Fibroblast of lung (primary cell): ENCODE measurements at regions not wholly inside any gene's neighbourhood (a gene's known extent, or its start where the extent isn't known, plus 50 kb on each side); places are given as distances from the start of the nearest gene placed in this dataset.

Experiments
- DNase-seq, 2 donors: peaks; one replicate each; pipeline versions ENCODE4 v3.0.0 to v3.0.0-alpha.2; 2010; ENCODE audit warnings: low read depth in 2 of 2
- H2AFZ ChIP-seq: 2 replicates; pipeline ENCODE4 v1.5.1; 2012; ENCODE audit warnings: low read length, control low read depth, inconsistent platforms
- H3K27ac ChIP-seq: 2 replicates; pipeline ENCODE4 v1.5.1; 2011; ENCODE audit warnings: low read length, control low read depth; ENCODE audit not compliant: insufficient read depth
- H3K27me3 ChIP-seq: 2 replicates; pipeline ENCODE4 v1.5.1; 2011; ENCODE audit warnings: mild to moderate bottlenecking, low read length; ENCODE audit not compliant: control insufficient read depth, insufficient read depth
- H3K36me3 ChIP-seq: 2 replicates; pipeline ENCODE4 v1.5.1; 2011; ENCODE audit warnings: low read length; ENCODE audit not compliant: control insufficient read depth, insufficient read depth
- H3K4me1 ChIP-seq: 2 replicates; pipeline ENCODE4 v1.5.1; 2011; ENCODE audit warnings: low read length; ENCODE audit not compliant: control insufficient read depth, insufficient read depth; ENCODE audit errors: extremely low read depth
- H3K4me2 ChIP-seq: 2 replicates; pipeline ENCODE4 v1.5.1; 2011; ENCODE audit warnings: low read length, control low read depth; ENCODE audit not compliant: insufficient read depth; ENCODE audit errors: extremely low read depth
- H3K4me3 ChIP-seq, 4 experiments: fragments of 200-600 bp in 1 of 4; sonication (generic) in 1 of 4; replicated peaks in 1 of 4; 2 replicates each; pipeline ENCODE4 v1.5.1; 2011 to 2016; ENCODE audit warnings: low read length in 4 of 4, low read depth in 3 of 4, mild to moderate bottlenecking in 3 of 4, control low read depth in 2 of 4, inconsistent platforms in 1 of 4, mixed read lengths in 1 of 4; ENCODE audit not compliant: insufficient read depth in 1 of 4; ENCODE audit errors: control extremely low read depth in 1 of 4
- H3K79me2 ChIP-seq: 2 replicates; pipeline ENCODE4 v1.5.1; 2012; ENCODE audit warnings: mild to moderate bottlenecking, low read length, inconsistent platforms; ENCODE audit not compliant: control insufficient read depth, insufficient read depth
- H3K9ac ChIP-seq: 2 replicates; pipeline ENCODE4 v1.5.1; 2011; ENCODE audit warnings: mild to moderate bottlenecking, low read length, control low read depth; ENCODE audit not compliant: insufficient read depth
- H3K9me3 ChIP-seq: 2 replicates; pipeline ENCODE4 v1.5.1; 2012; ENCODE audit warnings: low read depth, low read length; ENCODE audit not compliant: control insufficient read depth, insufficient read depth
- H4K20me1 ChIP-seq: 2 replicates; pipeline ENCODE4 v1.5.1; 2011; ENCODE audit warnings: low read length; ENCODE audit not compliant: control insufficient read depth, insufficient read depth; ENCODE audit errors: extremely low read depth
- EZH2 ChIP-seq: IDR thresholded peaks from 2 replicates; pipeline ENCODE4 v1.5.1; 2012; ENCODE audit warnings: low read length, control low read depth, mild to moderate bottlenecking; ENCODE audit errors: missing control alignments
- TF ChIP-seq, protein P1 (sequence below), 2 donors: IDR thresholded peaks in 1 of 2; conservative IDR thresholded peaks in 1 of 2; 1 replicate in 1 of 2; 2 replicates in 1 of 2; pipeline ENCODE4 v1.5.1; 2011 to 2012; ENCODE audit warnings: low read length in 2 of 2, control low read depth in 1 of 2, inconsistent platforms in 1 of 2, low read depth in 1 of 2, mild to moderate bottlenecking in 1 of 2

DNA sequence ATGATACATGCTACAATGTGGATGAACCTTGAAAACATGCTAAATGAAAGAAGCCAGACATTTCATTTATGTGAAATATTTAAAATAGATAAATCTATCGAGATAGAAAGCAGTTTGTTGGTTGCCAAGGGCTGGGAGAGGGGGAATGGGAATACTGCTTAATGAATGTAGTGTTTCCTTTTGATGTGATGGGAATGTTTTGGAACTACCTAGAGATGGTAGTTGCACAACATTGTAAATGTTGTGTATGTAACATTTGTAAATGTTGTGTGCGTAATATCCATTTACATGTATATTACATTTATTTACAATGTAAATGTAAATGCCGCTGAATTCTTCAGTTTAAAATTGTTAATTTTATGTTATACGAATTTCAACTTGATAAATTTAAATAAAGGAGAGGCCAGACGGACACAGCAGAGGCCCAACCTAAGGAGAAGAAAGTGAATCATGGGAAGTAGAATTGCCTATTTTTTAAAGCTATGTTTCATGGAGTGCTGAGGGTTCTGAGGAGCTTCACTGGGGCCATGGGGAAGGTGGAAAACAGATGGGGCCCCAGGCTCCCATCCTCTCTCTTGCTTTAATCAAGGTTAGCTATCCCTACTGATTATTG is 60.0 kb upstream of the TEX13D start:
- H3K4me2 ChIP-seq, result no peak overlapping the region
- no peaks in the 10 kb centered on the region for H3K4me1 ChIP-seq
- H2AFZ ChIP-seq, result no peak overlapping the region
- TF ChIP-seq EZH2, result no peak
- TF ChIP-seq, protein P1, sequence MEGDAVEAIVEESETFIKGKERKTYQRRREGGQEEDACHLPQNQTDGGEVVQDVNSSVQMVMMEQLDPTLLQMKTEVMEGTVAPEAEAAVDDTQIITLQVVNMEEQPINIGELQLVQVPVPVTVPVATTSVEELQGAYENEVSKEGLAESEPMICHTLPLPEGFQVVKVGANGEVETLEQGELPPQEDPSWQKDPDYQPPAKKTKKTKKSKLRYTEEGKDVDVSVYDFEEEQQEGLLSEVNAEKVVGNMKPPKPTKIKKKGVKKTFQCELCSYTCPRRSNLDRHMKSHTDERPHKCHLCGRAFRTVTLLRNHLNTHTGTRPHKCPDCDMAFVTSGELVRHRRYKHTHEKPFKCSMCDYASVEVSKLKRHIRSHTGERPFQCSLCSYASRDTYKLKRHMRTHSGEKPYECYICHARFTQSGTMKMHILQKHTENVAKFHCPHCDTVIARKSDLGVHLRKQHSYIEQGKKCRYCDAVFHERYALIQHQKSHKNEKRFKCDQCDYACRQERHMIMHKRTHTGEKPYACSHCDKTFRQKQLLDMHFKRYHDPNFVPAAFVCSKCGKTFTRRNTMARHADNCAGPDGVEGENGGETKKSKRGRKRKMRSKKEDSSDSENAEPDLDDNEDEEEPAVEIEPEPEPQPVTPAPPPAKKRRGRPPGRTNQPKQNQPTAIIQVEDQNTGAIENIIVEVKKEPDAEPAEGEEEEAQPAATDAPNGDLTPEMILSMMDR (conservative IDR thresholded peaks at IDR 0.05 in 1 of 2, IDR thresholded peaks at IDR 0.05 in 1 of 2; ENCODE audit: low read depth in 1 of 2, low read length in 2 of 2), result no peak
- H3K27me3 ChIP-seq, result no peaks in the 10 kb centered on the region
- H3K79me2 ChIP-seq, result no peaks in the 10 kb centered on the region
- no peak overlapping the region for H3K4me3 ChIP-seq
- H3K36me3 ChIP-seq, result no peaks in the 10 kb centered on the region
- no peak overlapping the region for H3K9ac ChIP-seq
- no peak for DNase-seq
- H3K27ac ChIP-seq, result no peak overlapping the region
- H3K9me3 ChIP-seq, result no peaks in the 10 kb centered on the region
- no peaks in the 10 kb centered on the region for H4K20me1 ChIP-seq

DNA sequence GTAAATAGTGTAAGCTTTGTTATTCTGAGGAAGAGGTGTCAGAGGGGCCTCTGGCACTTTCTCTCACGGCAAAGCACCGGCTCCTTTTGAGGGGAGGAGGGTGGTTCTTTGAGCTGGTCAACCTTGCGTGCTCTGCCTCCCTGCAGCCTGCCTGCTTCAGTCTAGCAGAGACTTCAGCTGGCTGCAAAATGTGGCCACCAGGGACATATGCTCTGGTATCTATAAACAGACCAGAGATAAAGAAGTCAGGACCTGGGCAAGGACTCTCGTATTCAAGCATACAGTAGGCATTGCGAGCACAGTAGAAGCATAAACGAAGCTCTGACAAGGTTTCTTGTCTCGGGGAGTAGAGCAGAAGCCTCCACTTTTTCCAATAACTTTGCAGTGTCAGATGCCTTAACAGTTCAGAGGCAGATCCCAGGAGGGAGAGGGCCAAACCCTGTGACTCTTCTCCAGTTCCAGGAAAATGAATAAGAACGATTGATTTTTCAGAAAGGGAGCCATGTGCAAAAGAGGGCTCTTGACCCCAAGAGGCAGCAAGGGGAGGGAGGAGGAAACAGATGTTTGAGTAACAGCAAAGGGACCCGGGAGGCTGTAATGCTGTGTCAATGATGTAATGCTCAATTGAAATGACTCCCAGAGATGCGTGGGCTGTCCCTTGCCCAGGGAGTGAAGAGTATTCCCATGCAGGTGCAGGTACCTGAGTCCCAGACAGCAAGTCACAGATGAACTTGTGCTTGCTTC is 57.9 kb upstream of the TEX13D start:
- Histone ChIP-seq H3K36me3 (no peaks in the 10 kb centered on the region), H4K20me1 (no peaks in the 10 kb centered on the region), H3K27ac (no peak overlapping the region), H3K4me1 (no peaks in the 10 kb centered on the region), H3K4me3 (no peak overlapping the region), H3K9me3 (no peaks in the 10 kb centered on the region), H2AFZ (no peak overlapping the region), H3K79me2 (no peaks in the 10 kb centered on the region), H3K4me2 (no peak overlapping the region), H3K9ac (no peak overlapping the region), H3K27me3 (no peaks in the 10 kb centered on the region)
- TF ChIP-seq EZH2, result no peak
- TF ChIP-seq, protein P1 (conservative IDR thresholded peaks at IDR 0.05 in 1 of 2, IDR thresholded peaks at IDR 0.05 in 1 of 2; ENCODE audit: low read depth in 1 of 2, low read length in 2 of 2), result no peak
- DNase-seq, result no peak

DNA sequence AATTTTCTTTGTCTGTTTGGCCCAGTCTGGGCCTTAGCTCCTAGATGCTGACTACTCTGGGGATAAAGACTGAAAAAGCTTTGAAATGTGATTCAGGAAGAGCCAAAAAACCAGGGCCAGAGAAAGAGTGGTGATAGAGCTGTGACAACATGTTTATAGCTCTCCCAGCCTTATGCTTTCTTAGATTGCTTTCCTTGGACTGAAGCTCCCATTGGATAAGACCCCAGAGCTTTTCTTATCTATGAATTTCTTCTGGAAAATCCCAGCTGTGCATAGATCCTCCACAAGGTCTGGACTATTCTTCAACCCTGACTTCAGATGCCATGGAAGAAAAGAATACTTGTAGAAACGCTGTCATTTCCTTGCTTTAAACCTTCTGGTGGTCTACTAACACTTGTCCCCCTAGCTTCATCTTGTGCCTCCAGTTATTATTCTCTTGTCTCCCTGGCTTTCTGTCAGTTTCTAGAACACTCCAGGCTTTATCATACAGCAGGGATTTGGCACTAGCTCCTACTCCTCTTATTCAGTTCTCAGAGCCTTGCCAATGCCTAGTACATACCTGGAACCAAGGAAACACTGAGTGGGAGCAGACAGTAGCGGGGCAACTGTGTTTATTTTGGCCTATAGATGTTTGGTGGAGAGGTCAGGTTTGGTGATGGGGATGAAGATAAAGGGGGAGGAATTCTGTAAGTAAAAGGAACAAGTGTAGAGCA is 57.1 kb upstream of the TEX13D start:
- H3K36me3 ChIP-seq, result no peaks in the 10 kb centered on the region
- no peak overlapping the region for H3K4me3 ChIP-seq

More for the DNA sequence above, 57.1 kb upstream of the TEX13D start:
- Histone ChIP-seq H3K9ac (no peak overlapping the region), H3K27me3 (no peaks in the 10 kb centered on the region), H3K4me1 (no peaks in the 10 kb centered on the region), H2AFZ (no peak overlapping the region), H3K9me3 (no peaks in the 10 kb centered on the region), H4K20me1 (no peaks in the 10 kb centered on the region), H3K79me2 (no peaks in the 10 kb centered on the region), H3K4me2 (no peak overlapping the region), H3K27ac (no peak overlapping the region)
- no peak for TF ChIP-seq EZH2
- TF ChIP-seq, protein P1 (conservative IDR thresholded peaks at IDR 0.05 in 1 of 2, IDR thresholded peaks at IDR 0.05 in 1 of 2; ENCODE audit: low read depth in 1 of 2, low read length in 2 of 2), result no peak
- DNase-seq, result no peak
